ENCODE measurements at regions not wholly inside any gene's neighbourhood (a gene's known extent, or its start where the extent isn't known, plus 50 kb on each side); places are given as distances from the start of the nearest gene placed in this dataset.

DNA sequence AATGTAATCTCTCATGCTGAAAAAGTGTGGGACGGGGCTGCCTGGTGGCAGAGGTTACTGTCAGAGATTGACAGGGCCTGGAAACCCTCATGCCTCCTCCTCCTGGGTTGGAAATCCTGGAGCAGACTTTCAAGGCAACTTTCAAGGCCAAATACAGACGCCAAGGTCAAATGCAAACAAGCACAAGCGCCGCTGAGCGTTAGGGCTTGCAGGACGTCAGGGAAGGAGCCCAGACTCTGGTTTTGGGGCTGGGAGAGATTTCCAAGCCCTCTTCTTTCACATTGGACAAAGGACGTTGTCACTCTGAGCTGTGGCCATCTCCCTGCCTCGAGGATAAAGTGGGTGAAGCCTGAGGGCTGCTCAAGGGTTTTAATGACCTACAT is 120.1 kb downstream of the TWIST2 start:
- H3K9me3 ChIP-seq (ENCODE audit: insufficient read depth, low read length, severe bottlenecking) = no peaks in the 10 kb centered on the region
- ATAC-seq (ENCODE audit: insufficient read depth, low read depth) (no peak), DNase-seq (no peak)
- H3K27ac ChIP-seq (ENCODE audit: low read length) = no peak overlapping the region
- H3K4me1 ChIP-seq (ENCODE audit: insufficient read depth, low read length) = no peaks in the 10 kb centered on the region
- TF ChIP-seq EZH2 (IDR thresholded peaks at IDR 0.05; ENCODE audit: borderline replicate concordance, low read depth, low read length, severe bottlenecking) = no peak
- TF ChIP-seq, protein P1, sequence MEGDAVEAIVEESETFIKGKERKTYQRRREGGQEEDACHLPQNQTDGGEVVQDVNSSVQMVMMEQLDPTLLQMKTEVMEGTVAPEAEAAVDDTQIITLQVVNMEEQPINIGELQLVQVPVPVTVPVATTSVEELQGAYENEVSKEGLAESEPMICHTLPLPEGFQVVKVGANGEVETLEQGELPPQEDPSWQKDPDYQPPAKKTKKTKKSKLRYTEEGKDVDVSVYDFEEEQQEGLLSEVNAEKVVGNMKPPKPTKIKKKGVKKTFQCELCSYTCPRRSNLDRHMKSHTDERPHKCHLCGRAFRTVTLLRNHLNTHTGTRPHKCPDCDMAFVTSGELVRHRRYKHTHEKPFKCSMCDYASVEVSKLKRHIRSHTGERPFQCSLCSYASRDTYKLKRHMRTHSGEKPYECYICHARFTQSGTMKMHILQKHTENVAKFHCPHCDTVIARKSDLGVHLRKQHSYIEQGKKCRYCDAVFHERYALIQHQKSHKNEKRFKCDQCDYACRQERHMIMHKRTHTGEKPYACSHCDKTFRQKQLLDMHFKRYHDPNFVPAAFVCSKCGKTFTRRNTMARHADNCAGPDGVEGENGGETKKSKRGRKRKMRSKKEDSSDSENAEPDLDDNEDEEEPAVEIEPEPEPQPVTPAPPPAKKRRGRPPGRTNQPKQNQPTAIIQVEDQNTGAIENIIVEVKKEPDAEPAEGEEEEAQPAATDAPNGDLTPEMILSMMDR (IDR thresholded peaks at IDR 0.05; ENCODE audit: borderline replicate concordance, extremely low read depth, low read length, poor library complexity, severe bottlenecking) = no peak
- no peaks in the 10 kb centered on the region for H3K36me3 ChIP-seq (ENCODE audit: insufficient read depth, low read length)
- no peak overlapping the region for H3K4me2 ChIP-seq (ENCODE audit: insufficient read depth, low read length)
- H4K20me1 ChIP-seq (ENCODE audit: insufficient read depth, low read length) = no peaks in the 10 kb centered on the region; the same call in 1 of the 2 replicates
- H3K9ac ChIP-seq (ENCODE audit: low read depth, low read length) = no peak overlapping the region
- H3K27me3 ChIP-seq (ENCODE audit: insufficient read depth, low read length, poor library complexity) = peaks cover 6% of the 10 kb centered on the region
- no peak overlapping the region for H2AFZ ChIP-seq (ENCODE audit: low read depth, low read length)
- no peak overlapping the region for H3K4me3 ChIP-seq (ENCODE audit: low read depth in 1 of 2, low read length in 2 of 2)
- H3K79me2 ChIP-seq (ENCODE audit: insufficient read depth, low read length) = no peaks in the 10 kb centered on the region

DNA sequence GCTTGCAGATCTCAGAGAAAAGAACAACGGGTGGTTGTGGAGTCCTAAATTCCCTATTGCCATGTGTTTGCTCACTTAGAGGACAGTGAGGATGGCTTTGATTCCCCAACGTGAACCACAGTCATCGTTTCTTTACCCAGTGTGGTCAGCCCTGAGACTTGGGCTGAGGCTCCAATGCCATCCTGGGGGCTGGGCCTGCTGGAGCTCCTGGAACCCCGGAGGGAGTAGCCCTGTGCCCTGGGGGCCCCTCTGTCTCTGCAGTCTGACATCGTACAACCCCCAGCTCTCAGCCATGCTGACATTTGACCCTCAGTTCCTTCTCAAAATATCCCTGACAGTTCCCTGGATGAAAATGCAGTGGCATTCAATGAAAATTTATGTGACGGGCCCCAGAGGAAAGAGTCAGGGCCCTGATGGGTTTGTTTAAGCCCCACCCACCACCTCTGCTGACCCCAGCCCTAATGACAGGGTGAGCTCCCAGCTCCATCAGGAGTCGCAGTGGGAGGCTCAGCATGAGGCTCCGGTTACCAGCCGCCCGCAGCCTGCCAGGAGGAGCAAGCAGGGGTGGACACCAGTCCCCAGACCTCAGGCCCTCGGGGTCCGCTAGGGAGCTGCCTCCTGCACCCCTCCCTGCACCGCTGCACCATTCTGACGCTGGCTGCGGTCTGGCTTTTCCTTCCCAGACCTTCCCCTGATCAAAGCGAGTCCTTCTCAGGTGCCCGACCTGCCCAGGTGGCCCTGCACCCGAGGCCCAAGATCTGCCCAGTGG is 120.9 kb downstream of the TWIST2 start:
- Histone ChIP-seq H4K20me1 (ENCODE audit: insufficient read depth, low read length) (no peaks in the 10 kb centered on the region; the same call in 1 of the 2 replicates), H3K4me3 (ENCODE audit: low read depth in 1 of 2, low read length in 2 of 2) (no peak overlapping the region), H3K4me1 (ENCODE audit: insufficient read depth, low read length) (no peaks in the 10 kb centered on the region), H3K27me3 (ENCODE audit: insufficient read depth, low read length, poor library complexity) (peaks cover 5% of the 10 kb centered on the region), H3K79me2 (ENCODE audit: insufficient read depth, low read length) (no peaks in the 10 kb centered on the region), H3K36me3 (ENCODE audit: insufficient read depth, low read length) (no peaks in the 10 kb centered on the region), H3K9ac (ENCODE audit: low read depth, low read length) (no peak overlapping the region), H3K4me2 (ENCODE audit: insufficient read depth, low read length) (no peak overlapping the region), H2AFZ (ENCODE audit: low read depth, low read length) (no peak overlapping the region), H3K27ac (ENCODE audit: low read length) (no peak overlapping the region), H3K9me3 (ENCODE audit: insufficient read depth, low read length, severe bottlenecking) (no peaks in the 10 kb centered on the region)
- TF ChIP-seq, protein P1 (IDR thresholded peaks at IDR 0.05; ENCODE audit: borderline replicate concordance, extremely low read depth, low read length, poor library complexity, severe bottlenecking) = no peak
- TF ChIP-seq EZH2 (IDR thresholded peaks at IDR 0.05; ENCODE audit: borderline replicate concordance, low read depth, low read length, severe bottlenecking) = no peak
- no peak for DNase-seq
- ATAC-seq (ENCODE audit: insufficient read depth, low read depth) = no peak

DNA sequence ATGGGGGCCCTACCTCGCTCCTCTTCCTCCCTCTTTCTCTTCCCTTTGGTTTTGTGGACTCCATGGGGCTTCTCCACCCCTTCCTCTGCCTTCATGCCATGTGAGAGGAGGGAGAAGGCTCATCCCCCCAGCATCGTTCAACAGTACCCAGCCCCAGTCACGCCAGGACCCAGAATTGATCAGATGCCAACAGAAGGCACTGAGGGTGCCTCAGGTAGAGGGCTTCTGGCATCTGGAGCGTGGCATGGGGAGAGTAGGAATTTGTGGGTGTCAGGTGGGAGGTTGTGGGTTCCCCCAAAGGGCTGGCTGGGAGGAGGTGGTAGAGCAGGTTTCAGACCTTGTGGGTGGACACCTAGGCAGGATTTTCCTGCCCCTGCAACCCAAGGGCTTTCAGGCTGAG is 122.0 kb downstream of the TWIST2 start:
- Histone ChIP-seq H2AFZ (ENCODE audit: low read depth, low read length) (no peak overlapping the region), H4K20me1 (ENCODE audit: insufficient read depth, low read length) (no peaks in the 10 kb centered on the region; the same call in 1 of the 2 replicates), H3K36me3 (ENCODE audit: insufficient read depth, low read length) (no peaks in the 10 kb centered on the region), H3K9me3 (ENCODE audit: insufficient read depth, low read length, severe bottlenecking) (no peaks in the 10 kb centered on the region), H3K4me2 (ENCODE audit: insufficient read depth, low read length) (no peak overlapping the region), H3K79me2 (ENCODE audit: insufficient read depth, low read length) (no peaks in the 10 kb centered on the region), H3K9ac (ENCODE audit: low read depth, low read length) (no peak overlapping the region), H3K4me3 (ENCODE audit: low read depth in 1 of 2, low read length in 2 of 2) (no peak overlapping the region), H3K27me3 (ENCODE audit: insufficient read depth, low read length, poor library complexity) (peaks cover 8% of the 10 kb centered on the region), H3K4me1 (ENCODE audit: insufficient read depth, low read length) (no peaks in the 10 kb centered on the region), H3K27ac (ENCODE audit: low read length) (no peak overlapping the region)
- DNase-seq = no peak
- no peak for TF ChIP-seq EZH2 (IDR thresholded peaks at IDR 0.05; ENCODE audit: borderline replicate concordance, low read depth, low read length, severe bottlenecking)
- TF ChIP-seq, protein P1 (IDR thresholded peaks at IDR 0.05; ENCODE audit: borderline replicate concordance, extremely low read depth, low read length, poor library complexity, severe bottlenecking) = no peak
- ATAC-seq (ENCODE audit: insufficient read depth, low read depth) = no peak

All from DND-41 (cell line).